GM19351 (cell line): ENCODE measurements at regions not wholly inside any gene's neighbourhood (a gene's known extent, or its start where the extent isn't known, plus 50 kb on each side); places are given as distances from the start of the nearest gene placed in this dataset.
A peak's percentile ranks its signal among the peaks of the same experiment; 100 is the strongest.

Source experiments
- ATAC-seq: cut with Tn5 transposase; IDR thresholded peaks from one replicate; pipeline ENCODE4 v1.9.1; 2021; ENCODE audit warnings: mild to moderate bottlenecking, moderate library complexity; ENCODE audit not compliant: unreplicated experiment

- no peak for ATAC-seq
Observed at GRCh38 chr10:128221117-128221516, 94.9 kb upstream of the MKI67 start.

- no peak for ATAC-seq
Observed at GRCh38 chr10:128221807-128222206, 95.6 kb upstream of the MKI67 start.

- ATAC-seq, result no peak
Observed at GRCh38 chr10:128222332-128222849, 96.2 kb upstream of the MKI67 start.

- no peak for ATAC-seq
Observed at GRCh38 chr10:128230401-128230800, 104.2 kb upstream of the MKI67 start.

- ATAC-seq, result no peak
Observed at GRCh38 chr10:128233422-128233821, 107.2 kb upstream of the MKI67 start.

GRCh38 chr10:128237710-128238109 is 111.5 kb upstream of the MKI67 start:
- ATAC-seq, result no peak

GRCh38 chr10:128241023-128241422 is 114.8 kb upstream of the MKI67 start:
- no peak for ATAC-seq

- ATAC-seq, result no peak
Observed at GRCh38 chr10:128242641-128243040, 116.4 kb upstream of the MKI67 start.

- ATAC-seq, result no peak
Observed at GRCh38 chr10:128245026-128245425, 118.8 kb upstream of the MKI67 start.

GRCh38 chr10:128247576-128247975 is 121.4 kb upstream of the MKI67 start:
- no peak for ATAC-seq

- no peak for ATAC-seq
Observed at GRCh38 chr10:128254476-128254875, 128.3 kb upstream of the MKI67 start.

- no peak for ATAC-seq
Observed at GRCh38 chr10:128257428-128257827, 131.2 kb upstream of the MKI67 start.

- ATAC-seq, result no peak
Observed at GRCh38 chr10:128258421-128258976, 132.3 kb upstream of the MKI67 start.

- peak; percentile 73 for ATAC-seq
Observed at GRCh38 chr10:128263891-128264688, 137.9 kb upstream of the MKI67 start.

- ATAC-seq, result no peak
Observed at GRCh38 chr10:128265596-128265995, 139.4 kb upstream of the MKI67 start.

- ATAC-seq, result no peak
Observed at GRCh38 chr10:128267581-128267980, 141.4 kb upstream of the MKI67 start.

- ATAC-seq, result no peak
Observed at GRCh38 chr10:128268015-128268722, 141.9 kb upstream of the MKI67 start.

- peak; percentile 65 for ATAC-seq
Observed at GRCh38 chr10:128274938-128275337, 148.7 kb upstream of the MKI67 start.

GRCh38 chr10:128275388-128276177 is 149.4 kb upstream of the MKI67 start:
- no peak for ATAC-seq

- ATAC-seq, result no peak
Observed at GRCh38 chr10:128277267-128277840, 151.1 kb upstream of the MKI67 start.

- ATAC-seq, result no peak
Observed at GRCh38 chr10:128278362-128278761, 152.1 kb upstream of the MKI67 start.
